Caco-2 (cell line): ENCODE measurements at regions not wholly inside any gene's neighbourhood (a gene's known extent, or its start where the extent isn't known, plus 50 kb on each side); places are given as distances from the start of the nearest gene placed in this dataset.

ENCODE experiments used
- BruUV-seq: library from RNA; stranded (reverse); fragments of 400-500 nt; replicated peaks from 2 replicates; lab custom pipeline; 2021; lab: Mats Ljungman, UMichigan
- CTCF ChIA-PET: fragments of 300-600 bp; sonication (Branson Sonifier 250); formaldehyde crosslinking; loops from one replicate; lab custom pipeline; 2022; ENCODE audit warnings: antibody characterized with exemption; lab: Charles Lee
- POLR2A ChIA-PET: fragments of 300-600 bp; sonication (Branson Sonifier 250); formaldehyde crosslinking; loops from one replicate; lab custom pipeline; 2022; ENCODE audit warnings: antibody characterized with exemption; lab: Charles Lee
- DNase-seq, 2 experiments: peaks; one replicate each; pipeline versions ENCODE4 v3.0.0 to v3.0.0-alpha.2; 2020 to 2022
- H3K27me3 ChIP-seq: replicated peaks from 2 replicates; pipeline ENCODE4 v1.6.0; 2011; ENCODE audit warnings: low read length; ENCODE audit not compliant: control insufficient read depth, insufficient read depth
- H3K36me3 ChIP-seq: 2 replicates; pipeline ENCODE4 v1.5.1; 2011; ENCODE audit warnings: low read length; ENCODE audit not compliant: control insufficient read depth, insufficient read depth
- H3K4me1 ChIP-seq: fragments of 250-450 bp; sonication (Bioruptor Pico); 2 replicates; pipeline ENCODE4 v1.5.1; 2020; ENCODE audit warnings: mild to moderate bottlenecking
- H3K4me3 ChIP-seq: 2 replicates; pipeline ENCODE4 v1.5.1; 2011; ENCODE audit warnings: low read depth, mild to moderate bottlenecking, control low read depth, low read length
- H3K9me3 ChIP-seq: fragments of 250-450 bp; sonication (Bioruptor Pico); 2 replicates; pipeline ENCODE4 v1.5.1; 2020; ENCODE audit warnings: mild to moderate bottlenecking, moderate library complexity
- H3K27ac Mint-ChIP-seq: one replicate; pipeline ENCODE4 v1.8.0; 2022; ENCODE audit warnings: mixed read lengths; ENCODE audit not compliant: unreplicated experiment
- H3K27me3 Mint-ChIP-seq: one replicate; pipeline ENCODE4 v1.8.0; 2022; ENCODE audit warnings: mixed read lengths; ENCODE audit not compliant: insufficient read depth, unreplicated experiment
- H3K36me3 Mint-ChIP-seq: one replicate; pipeline ENCODE4 v1.8.0; 2022; ENCODE audit warnings: mild to moderate bottlenecking, mixed read lengths; ENCODE audit not compliant: insufficient read depth, unreplicated experiment
- H3K4me1 Mint-ChIP-seq: one replicate; pipeline ENCODE4 v1.8.0; 2022; ENCODE audit warnings: low read depth, mixed read lengths; ENCODE audit not compliant: unreplicated experiment
- H3K4me3 Mint-ChIP-seq: one replicate; pipeline ENCODE4 v1.8.0; 2022; ENCODE audit warnings: mild to moderate bottlenecking, moderate library complexity, mixed read lengths; ENCODE audit not compliant: unreplicated experiment
- H3K9me3 Mint-ChIP-seq: one replicate; pipeline ENCODE4 v1.8.0; 2022; ENCODE audit warnings: mixed read lengths; ENCODE audit not compliant: unreplicated experiment
- CTCF ChIP-seq, 2 experiments: fragments of 200-600 bp in 1 of 2; IDR thresholded peaks; 1 replicate in 1 of 2; 2 replicates in 1 of 2; pipeline versions ENCODE4 v1.5.1 to v1.8.0; 2011 to 2022; ENCODE audit warnings: antibody characterized with exemption in 1 of 2, control low read depth in 1 of 2, inconsistent platforms in 1 of 2, low read depth in 1 of 2, low read length in 1 of 2, mild to moderate bottlenecking in 1 of 2, moderate library complexity in 1 of 2; ENCODE audit not compliant: insufficient read depth in 1 of 2, severe bottlenecking in 1 of 2, unreplicated experiment in 1 of 2
- intact Hi-C: fragments of 100-400 bp; cut with micrococcal nuclease; formaldehyde crosslinking; loops from one replicate; pipeline ENCODE4 v1.10.0; 2022; ENCODE audit not compliant: unreplicated experiment

DNA sequence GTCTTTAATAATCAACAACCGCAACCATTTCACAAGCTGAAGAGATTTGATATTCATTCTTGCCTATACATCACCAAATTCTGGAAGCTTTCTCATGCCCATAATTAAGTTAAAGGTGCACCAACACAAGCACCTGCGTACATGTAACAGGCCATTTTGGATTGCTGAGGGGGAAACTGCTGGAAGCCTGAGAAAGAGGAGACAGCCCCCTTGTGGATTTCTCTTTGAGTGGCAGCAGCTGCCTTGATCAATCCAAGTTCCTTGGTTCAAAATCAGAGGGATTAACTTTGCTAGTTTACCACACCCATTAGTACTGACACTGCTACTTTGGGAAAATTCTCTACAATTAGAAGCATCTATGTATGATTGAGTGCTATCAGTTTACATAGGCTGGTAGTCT, 321.1 kb downstream of the NOVA1 start:
- intact Hi-C loops = loop anchor here (1.0 to 5.0 kb wide), 3 partner anchors 69 to 444 kb away; no protein-coding TSS in a partner anchor
- DNase-seq = peak in 1 of 2 experiments; percentile 39
- Mint-ChIP-seq H3K27me3 (no peaks in the 10 kb centered on the region), H3K9me3 (peaks cover 3% of the 10 kb centered on the region), H3K4me1 (peaks cover 8% of the 10 kb centered on the region), H3K27ac (no peak overlapping the region), H3K4me3 (no peak overlapping the region), H3K36me3 (peaks cover 7% of the 10 kb centered on the region)
- H3K4me3 ChIP-seq = no peak overlapping the region
- H3K27me3 ChIP-seq = no peaks in the 10 kb centered on the region
- H3K4me1 ChIP-seq = peaks cover 10% of the 10 kb centered on the region
- peak; percentile 35 to 53 for TF ChIP-seq CTCF (IDR thresholded peaks at IDR 0.05; ENCODE audit: insufficient read depth in 1 of 2, low read depth in 1 of 2, low read length in 1 of 2, severe bottlenecking in 1 of 2, unreplicated experiment in 1 of 2)
- no TSS peak for BruUV-seq
- no peaks in the 10 kb centered on the region for H3K9me3 ChIP-seq
- ChIA-PET CTCF (interaction anchor here (0.8 kb wide), 1 partner anchor 113 kb away, joined by 6 read pairs; no protein-coding TSS in a partner anchor), POLR2A (no interaction called here)
- no peaks in the 10 kb centered on the region for H3K36me3 ChIP-seq

GRCh38 chr14:26265170-26265685, 332.6 kb downstream of the NOVA1 start:
- H3K36me3 ChIP-seq = no peaks in the 10 kb centered on the region
- DNase-seq = no peak
- Mint-ChIP-seq H3K27me3 (no peaks in the 10 kb centered on the region), H3K27ac (no peak overlapping the region), H3K9me3 (no peaks in the 10 kb centered on the region), H3K36me3 (no peaks in the 10 kb centered on the region), H3K4me3 (no peak overlapping the region), H3K4me1 (no peaks in the 10 kb centered on the region)
- H3K9me3 ChIP-seq = no peaks in the 10 kb centered on the region
- CTCF ChIA-PET = no interaction called here
- H3K4me1 ChIP-seq = no peaks in the 10 kb centered on the region
- no TSS peak for BruUV-seq
- no peak for TF ChIP-seq CTCF (IDR thresholded peaks at IDR 0.05; ENCODE audit: insufficient read depth in 1 of 2, low read depth in 1 of 2, low read length in 1 of 2, severe bottlenecking in 1 of 2, unreplicated experiment in 1 of 2)
- intact Hi-C loops = no loop called here
- POLR2A ChIA-PET = no interaction called here
- no peak overlapping the region for H3K4me3 ChIP-seq
- H3K27me3 ChIP-seq = no peaks in the 10 kb centered on the region

DNA sequence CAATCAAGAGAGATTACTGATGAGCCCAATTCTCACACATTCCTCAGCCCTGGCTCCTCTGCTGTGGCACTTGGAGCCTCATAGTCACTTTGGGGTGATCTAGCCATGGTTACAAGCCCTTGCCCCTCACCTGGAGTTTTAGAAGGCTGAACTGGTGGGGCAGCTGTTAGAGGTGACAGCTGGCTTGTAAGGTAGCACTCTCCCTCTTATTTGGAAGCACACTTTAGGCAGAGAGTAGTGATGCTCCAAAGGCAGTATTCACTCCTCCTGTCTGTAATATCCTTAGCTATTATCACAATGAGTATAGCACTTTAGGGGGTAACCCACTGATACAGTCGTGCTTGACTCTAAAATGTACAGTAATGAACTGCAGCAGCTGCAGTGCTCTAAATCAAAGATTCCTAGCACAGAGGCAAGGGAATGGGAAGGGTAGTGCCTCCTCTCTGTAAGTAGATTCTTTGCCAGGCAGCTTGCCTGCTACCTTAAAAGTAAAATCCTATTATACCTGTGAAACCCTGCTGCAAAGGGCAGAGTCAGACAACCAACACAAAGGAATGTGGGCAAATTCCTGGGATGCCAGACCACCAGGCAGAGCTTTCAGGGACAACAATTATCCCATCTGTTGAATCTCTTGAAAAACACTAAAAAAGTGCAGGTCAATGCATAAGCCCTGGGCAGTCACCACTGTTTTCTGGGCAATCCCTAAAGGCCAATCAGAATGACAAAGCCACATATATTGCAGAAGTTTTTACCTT, 336.3 kb downstream of the NOVA1 start:
- ChIA-PET CTCF (no interaction called here), POLR2A (no interaction called here)
- DNase-seq = no peak
- H3K27ac Mint-ChIP-seq = no peak overlapping the region
- Histone ChIP-seq H3K36me3 (no peaks in the 10 kb centered on the region), H3K27me3 (no peaks in the 10 kb centered on the region), H3K9me3 (no peaks in the 10 kb centered on the region), H3K4me1 (no peaks in the 10 kb centered on the region), H3K4me3 (no peak overlapping the region)
- no peaks in the 10 kb centered on the region for H3K36me3 Mint-ChIP-seq
- H3K4me1 Mint-ChIP-seq = no peaks in the 10 kb centered on the region
- H3K9me3 Mint-ChIP-seq = no peaks in the 10 kb centered on the region
- no TSS peak for BruUV-seq
- H3K27me3 Mint-ChIP-seq = no peaks in the 10 kb centered on the region
- no peak overlapping the region for H3K4me3 Mint-ChIP-seq
- no peak for TF ChIP-seq CTCF (IDR thresholded peaks at IDR 0.05; ENCODE audit: insufficient read depth in 1 of 2, low read depth in 1 of 2, low read length in 1 of 2, severe bottlenecking in 1 of 2, unreplicated experiment in 1 of 2)
- intact Hi-C loops = no loop called here
